CD4-positive, alpha-beta T cell treated with Interleukin-2 at 100 ng/mL for 4 hours (primary cell): ENCODE measurements at regions not wholly inside any gene's neighbourhood (a gene's known extent, or its start where the extent isn't known, plus 50 kb on each side); places are given as distances from the start of the nearest gene placed in this dataset.
"Not testable (repeated sequence)": the region's sequence is repeated elsewhere in the genome, so short reads cannot be mapped to it uniquely, and the experiment has no call there.

Source experiments
- DNase-seq: peaks from one replicate; pipeline ENCODE4 v3.0.0-alpha.2; 2020; ENCODE audit warnings: low spot score

DNA sequence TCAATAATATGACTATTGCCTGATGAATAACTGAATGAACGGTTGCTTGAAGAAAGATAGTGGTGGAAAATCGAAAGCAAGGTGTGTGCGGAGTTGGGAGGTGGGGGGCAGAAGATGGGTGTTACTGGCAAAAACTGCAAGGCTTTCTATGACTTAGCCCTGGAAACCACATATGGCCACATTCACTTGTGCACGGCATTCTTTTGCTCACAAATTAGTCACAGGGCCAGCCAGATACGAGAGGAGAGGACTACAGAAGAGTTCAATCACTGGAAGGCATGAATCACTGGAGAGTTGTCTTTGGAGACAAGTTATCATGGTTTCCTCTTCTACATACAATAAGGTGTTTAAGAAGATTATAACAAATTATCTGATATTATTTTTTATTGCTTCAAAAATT is 626.5 kb upstream of the CPEB2 start:
- no peak for DNase-seq

DNA sequence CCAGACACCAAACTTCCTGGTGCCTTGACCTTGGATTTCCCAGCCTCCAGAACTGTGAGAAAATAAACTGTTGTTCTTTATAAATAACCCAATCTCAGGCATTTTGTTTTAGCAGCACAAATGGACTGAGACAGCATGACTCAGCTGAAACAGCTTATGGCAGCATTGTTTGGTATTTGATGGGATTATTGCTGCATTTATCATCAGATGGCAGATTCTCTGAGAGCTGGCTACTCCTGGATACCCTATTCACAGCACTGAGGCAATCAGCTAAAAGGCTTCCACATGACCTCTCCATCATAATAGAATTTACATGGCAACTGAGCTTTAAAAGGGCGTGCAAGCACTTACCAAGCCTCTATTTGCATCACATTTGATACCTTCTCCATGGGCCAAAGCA is 623.1 kb upstream of the CPEB2 start:
- no peak for DNase-seq

DNA sequence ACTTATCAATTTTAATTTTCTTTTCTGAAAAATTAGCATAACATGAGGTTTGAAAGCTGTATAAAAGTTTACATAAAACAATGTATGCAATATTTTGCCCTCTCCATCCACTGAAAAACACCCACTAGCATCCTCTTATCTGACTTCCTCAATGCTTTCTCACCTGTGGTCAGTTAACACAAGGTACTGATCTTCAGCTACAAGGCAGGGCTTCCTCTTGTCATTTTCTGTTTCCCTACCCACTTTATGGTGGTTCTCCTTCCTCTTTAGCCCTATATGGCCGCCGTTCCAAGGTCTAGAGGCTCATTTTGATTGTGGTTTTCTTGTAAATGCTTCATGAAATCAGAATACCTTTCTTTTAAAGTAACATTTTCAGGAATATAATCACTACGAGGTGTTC is 618.6 kb upstream of the CPEB2 start:
- no peak for DNase-seq

DNA sequence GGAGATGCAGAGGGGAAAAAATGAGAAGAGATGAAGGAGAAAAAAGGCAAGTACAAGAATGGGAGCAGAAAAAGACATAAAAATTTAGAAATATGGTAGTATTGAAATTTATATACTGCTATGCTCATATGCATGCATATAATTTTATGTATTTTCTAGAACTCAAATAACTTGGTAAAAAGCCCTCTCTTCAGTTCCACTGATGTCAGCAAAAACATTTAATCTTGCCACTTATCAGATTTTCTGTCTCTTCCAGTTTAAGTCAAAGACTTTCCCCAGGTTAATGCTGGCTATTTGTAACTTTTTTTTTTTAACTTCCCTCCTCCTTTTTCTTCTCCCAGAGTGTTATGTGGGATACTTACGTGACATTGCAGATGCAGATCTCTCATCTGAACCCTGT is 617.5 kb upstream of the CPEB2 start:
- DNase-seq = no peak

DNA sequence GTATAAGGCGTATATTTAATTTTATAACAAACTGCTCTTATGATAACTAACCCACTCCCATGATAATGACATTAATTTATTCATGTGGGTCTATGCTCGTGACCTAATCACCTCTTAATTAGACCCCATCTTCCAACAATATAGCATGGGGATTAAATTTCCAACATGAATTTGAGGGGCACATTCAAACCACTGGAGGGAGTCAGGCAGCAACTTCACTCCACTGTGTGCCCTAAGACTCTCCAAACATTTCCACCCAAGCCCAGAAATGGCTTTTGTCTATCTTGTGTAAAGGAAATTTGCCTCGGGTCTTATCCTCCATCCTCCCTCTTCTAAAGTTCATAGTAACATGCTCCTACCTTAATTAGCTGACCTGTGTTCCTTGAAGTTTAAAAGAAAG is 616.1 kb upstream of the CPEB2 start:
- DNase-seq = no peak

DNA sequence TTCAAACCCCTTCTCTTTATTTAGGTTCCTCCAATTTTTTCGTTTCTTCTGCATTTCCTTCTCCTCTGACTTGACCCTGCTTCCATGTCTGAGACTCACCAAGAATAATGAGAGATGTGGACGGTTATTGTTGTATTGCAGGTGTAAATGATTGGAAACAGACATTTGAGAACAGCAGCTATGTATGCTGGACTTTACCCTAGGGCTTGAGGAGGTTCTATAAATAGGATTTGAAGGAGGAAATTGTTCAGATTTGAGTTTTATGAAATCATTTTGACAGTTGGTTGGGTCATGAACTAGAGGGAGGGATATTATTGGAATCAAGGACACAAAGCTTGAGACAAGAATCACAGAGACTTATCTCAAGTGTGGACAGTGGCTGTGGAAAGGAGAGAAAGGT is 614.6 kb upstream of the CPEB2 start:
- DNase-seq = no peak

DNA sequence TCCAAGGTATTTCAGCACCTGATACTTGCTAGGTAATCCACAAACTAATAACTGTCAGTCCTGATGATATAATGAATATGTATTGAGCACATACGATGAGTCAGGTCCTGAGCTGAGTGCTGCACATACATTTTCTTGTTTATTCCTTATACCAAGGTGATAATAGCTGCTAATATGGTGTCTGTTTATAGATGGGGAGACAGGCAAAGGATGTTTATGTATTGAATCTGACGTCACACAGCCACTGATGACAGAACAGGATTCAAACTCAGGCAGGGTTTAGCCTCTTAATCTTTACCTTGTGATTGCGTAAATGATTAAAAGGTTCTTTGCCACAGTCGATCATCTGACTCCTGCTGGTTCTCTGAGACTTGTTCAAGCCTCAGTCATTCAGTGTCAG is 609.9 kb upstream of the CPEB2 start:
- DNase-seq = no peak

DNA sequence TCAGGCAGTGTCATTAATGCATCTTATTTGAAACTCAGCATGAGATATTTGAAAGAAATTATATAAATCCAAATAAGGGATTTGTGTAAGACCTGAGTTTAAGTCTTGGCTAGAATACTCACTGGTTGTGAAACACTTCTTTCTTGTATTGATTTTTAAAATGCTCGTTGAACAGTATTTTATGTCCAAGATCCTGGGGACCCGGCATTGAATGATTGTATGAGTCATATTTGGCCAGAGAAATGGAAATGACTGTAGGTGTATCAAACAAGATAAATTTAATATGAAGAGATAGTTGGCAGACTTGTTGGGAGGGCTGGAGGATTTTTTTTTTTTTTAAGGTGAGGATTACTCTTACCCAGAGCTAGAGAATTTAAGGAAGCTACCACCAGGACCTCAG is 606.1 kb upstream of the CPEB2 start:
- no peak for DNase-seq

DNA sequence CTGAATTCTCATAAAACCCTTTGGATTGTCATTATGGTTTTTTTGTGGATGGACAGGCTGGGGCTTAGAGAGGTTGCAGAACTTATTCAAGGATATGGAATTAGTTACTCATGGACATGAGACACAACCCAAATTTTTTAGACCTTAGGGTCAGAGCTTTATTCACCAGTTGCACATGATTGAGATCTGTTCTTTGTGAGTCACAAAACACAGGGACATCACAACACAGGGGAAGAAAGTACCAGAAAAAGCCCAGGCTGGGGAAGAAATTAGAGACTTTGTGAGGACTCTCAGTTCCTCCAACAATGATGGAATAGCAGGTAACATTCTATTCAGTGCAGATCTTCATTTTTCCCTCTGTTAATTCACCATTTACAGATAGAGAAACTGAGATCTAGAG is 602.4 kb upstream of the CPEB2 start:
- no peak for DNase-seq

DNA sequence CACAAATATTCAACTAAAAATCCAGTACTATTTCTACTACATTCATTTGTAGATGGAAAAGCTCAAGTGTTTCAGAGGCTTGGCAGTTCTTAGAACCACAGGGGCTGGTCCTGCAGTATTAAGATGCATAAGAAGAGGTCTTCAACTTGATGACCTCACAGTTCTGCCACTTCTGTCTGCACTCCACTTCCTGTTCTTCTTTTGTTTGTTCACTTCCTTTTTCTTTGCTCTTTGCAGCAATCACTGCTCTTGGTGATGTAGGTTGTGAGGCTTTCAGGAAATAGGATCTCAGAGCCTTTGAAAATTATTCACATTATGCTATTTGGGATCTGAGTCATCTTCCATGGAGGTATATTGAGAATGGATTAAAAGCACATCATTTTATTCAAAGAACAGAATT is 602.0 kb upstream of the CPEB2 start:
- no peak for DNase-seq

DNA sequence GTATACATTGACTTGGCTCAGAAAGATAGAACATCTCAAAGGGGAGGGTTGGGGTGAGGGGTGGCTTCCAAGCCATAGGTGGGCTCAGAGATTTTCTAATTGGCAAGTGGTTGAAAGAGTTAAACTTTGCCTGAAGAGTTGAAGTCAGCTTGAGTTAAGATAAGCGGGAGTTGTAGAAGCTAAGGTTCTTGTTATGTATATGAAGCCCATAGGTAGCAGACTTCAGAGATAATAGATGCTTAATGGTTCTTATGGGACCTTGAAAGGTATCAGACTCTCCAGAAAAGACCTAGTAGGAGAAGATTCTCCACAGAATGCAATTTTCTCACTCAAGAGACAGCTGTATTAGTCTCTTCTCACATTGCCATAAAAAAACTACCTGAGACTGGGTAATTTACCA is 599.1 kb upstream of the CPEB2 start:
- DNase-seq = no peak

DNA sequence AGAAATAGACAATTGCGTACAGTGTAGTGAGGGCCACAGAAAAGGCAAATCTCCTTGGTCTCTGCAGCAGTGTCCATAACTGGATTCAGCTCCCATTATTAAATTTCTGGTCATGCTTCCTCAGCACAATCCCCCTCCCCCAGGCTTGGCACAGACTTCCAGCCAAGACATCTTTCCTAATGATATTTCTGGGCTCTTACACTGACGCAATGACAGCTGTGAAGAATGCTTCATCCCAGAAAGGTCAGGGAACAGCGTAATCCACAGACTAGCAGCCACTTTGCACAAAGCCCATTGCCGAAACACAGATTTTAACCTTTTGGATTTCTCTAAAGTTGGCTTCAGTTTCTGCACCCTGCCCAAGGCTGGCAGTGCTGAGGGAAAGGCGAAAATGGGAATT is 597.6 kb upstream of the CPEB2 start:
- DNase-seq = no peak

DNA sequence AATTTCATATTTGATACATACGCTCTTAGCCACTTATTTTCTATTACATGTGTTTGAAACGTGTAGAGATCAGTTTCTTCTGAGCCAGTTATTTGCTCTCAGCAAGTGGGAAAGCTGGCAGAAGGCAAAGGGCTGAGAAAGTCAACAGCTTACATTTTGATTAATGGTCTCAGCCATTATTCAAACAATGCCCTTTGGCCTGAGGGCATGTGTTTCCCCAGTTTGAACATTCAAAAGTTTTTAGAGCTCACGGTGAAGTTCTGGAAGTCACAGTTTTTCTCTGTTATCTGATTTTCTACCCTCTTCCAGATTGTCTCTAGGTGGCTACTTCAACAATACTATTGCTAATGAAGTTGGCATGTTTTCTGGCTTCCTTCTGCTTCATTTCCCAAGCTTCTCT is 591.8 kb upstream of the CPEB2 start:
- no peak for DNase-seq

DNA sequence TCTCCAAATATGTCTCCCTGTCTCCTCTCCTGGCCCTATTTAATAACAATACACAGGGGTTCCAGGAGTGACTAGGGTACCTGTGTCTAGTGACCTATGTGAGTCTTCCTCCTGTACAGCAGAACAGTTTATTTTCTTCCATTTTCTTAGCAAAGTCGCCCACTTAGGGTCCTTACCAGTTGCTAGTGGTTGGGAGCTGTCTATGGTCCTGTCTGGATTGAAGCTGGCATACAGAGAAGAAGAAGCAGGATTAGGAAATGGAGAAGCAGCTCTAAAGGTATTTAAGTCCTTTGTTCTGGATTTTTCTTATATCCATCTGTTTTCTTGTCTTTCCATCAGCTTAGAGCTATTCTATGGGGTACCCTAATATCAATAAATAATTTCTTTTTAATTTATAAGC is 587.1 kb upstream of the CPEB2 start:
- DNase-seq = no peak

DNA sequence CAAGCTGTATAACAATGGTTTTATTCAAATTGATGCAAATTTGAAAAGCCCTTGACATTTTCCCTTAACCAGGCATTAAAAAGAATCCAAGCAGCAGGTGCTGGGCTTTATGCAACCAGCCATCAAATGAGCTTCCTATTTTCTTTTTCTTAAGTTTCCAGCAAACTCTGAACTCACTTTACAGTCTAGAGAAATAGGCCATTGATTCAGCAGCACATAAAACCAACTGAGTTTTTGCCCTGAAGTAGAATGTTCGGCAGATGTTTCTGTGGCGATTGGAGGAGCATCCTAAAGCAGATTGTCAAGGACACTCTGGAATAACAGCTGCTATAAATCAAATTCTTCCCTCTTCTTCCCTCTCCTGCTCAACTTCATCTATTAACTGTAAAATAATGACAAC is 582.8 kb upstream of the CPEB2 start:
- no peak for DNase-seq

DNA sequence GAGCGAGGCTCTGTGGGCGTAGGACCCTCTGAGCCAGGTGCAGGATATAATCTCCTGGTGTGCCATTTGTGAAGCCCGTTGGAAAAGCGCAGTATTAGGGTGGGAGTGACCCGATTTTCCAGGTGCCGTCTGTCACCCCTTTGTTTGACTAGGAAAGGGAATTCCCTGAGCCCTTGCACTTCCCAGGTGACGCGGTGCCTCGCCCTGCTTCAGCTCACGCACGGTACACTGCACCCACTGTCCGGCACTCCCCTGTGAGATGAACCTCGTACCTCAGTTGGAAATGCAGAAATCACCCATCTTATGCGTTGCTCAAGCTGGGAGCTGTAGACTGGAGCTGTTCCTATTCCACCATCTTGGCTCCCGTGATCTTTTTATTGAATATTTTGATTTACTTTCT is 576.0 kb upstream of the CPEB2 start:
- DNase-seq = not testable (repeated sequence)

DNA sequence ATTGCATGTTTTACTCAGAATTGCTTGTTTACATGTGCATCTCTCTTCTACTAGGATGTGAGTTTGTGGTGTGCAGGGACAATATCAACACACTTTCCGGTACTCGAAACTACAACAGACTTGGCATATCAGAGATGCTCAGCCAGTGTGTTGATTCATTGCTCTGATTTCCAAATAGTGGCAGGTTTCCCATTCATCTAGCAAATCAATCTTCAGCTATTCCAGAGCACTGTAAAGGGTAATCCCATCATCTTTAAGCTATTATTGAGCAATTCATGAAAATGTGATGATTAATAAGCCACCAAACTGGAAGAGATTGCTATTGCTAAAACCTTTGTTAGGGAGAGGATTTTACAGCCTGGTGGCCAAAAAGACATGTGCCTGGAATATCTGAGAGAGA is 574.2 kb upstream of the CPEB2 start:
- DNase-seq = no peak

DNA sequence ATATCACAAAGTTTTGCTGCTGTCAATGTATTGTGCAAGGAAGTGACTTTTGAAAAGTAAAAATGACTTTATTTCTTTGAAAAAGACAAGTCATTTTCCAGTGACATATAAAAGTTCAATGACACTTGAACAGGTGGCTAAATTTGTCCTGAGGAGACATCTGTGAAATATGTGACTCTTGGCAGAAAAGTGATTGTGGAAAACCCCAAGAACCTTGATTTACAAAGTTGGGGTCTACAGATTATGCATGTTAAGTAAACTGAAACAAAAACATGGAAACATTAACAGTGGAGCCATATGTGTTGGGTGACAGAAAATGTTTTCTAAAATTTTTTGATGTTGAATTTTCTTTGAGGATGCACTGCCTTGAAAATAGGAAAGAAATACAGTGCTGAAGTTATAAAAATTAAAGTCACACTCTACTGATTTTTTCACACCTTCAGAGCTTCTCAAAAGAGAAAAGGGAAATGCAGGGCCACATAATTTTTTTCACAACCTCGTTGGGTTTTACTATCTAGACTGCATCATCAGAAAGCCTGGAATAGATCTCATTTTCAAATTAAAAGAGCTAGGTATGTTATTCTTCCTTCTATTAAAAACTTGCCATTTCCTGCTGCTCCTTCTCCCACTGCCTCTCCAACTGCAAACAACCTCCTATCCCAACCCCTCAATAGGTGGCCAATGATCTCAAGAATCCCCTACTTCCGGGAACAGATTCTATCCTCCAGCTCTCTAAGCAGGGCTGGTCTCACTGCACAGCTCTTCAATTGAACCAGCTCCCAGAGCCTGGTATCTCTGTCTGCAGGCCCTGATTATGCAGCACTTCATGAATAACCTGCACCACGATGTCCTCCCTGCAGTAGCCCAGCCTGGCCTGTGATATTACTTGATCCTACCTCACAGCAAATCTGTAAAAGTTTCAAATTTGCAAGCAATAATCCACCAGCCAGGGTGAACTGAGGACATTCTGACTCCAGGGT is 570.8 kb upstream of the CPEB2 start:
- DNase-seq = no peak

DNA sequence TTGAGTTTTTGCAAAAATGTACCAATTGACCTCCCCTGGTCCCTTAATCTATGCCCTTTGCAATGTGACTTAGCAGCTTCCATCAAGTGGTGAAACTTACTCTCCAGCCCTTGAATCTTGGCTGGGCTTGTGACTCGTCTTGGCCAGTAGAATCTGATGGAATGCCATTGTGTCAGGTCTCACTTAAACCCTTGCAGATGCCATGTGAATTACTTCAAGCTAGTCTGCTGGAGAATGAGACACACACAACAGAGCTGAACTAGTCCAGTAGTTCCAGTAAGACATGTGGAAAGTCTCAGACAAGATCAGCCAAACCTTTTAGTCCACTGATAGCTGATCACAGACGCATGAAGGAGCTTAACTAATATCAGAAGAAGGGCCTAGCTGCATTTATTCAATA is 567.8 kb upstream of the CPEB2 start:
- no peak for DNase-seq

DNA sequence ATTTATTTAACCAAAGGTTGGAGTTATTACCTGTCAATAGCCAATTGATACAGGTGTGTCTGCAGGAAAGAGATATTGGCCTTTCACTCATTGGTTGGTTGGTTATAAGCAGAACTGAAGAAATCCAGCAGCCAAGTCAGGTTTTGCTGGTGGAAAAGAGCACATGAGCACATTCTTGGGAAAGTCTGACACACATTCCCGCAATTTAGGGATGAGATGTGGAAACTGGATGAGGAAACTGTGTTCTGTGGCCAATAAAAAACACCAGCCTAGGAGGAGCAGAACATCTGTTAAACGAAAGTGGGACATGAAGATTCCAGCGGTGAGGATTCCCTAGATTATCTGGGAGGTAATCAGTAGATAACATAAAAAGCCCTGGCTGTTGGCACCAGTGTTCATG is 567.4 kb upstream of the CPEB2 start:
- no peak for DNase-seq

DNA sequence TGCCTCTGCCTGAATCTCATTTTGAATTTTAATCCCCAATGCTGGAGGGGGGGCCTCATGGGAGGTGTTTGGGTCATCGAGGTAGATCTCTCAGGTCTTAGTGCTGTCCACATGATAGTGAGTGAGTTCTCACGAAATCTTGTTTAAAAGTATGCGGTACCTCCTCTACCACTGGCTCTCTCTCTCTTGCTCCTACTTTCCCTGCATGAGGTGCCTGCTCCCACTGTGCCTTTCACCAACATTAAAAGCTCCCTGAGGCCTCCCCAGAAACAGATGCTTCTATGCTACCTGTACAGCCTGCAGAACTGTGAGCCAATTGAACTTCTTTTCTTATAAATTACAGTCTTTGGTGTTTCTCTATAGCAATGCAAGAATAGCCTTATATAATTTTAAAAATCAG is 560.7 kb upstream of the CPEB2 start:
- no peak for DNase-seq

DNA sequence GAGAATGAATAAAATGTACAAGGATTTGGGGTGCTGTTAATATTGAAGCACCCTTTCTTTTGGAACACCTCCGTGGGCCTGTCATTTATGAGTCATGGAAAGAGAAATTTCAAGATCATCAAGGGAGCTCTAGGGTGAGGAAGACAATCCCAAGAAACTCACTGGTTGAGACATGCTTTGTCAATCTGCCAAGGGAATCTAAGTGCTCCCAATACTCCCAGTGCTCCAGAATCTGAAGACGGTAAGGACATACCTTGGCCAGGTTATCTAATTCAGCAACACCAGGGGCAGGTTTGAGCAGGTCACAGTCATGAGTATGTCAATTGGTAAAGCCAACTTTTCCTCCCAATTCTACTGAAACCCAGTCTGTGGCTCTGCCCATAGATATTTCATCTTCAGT is 556.4 kb upstream of the CPEB2 start:
- no peak for DNase-seq

DNA sequence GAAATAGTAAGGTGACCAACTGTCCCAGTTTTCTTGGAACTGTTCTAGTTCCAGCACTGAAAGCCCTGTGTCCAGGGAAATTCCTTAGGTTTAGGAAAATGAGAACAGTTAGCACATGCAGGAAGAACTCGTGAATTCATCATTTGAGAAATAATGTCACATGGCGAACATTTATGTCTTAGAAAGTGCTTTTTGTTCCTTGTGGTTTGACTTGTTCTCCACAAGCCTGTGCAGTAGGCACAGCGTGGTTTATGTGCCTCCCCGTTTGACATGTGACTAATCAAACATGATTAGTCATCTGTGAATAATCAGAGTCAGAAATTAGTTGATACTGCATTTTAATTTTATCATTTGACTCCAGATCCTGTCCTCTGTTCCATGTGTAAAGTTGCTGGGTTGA is 556.0 kb upstream of the CPEB2 start:
- no peak for DNase-seq

DNA sequence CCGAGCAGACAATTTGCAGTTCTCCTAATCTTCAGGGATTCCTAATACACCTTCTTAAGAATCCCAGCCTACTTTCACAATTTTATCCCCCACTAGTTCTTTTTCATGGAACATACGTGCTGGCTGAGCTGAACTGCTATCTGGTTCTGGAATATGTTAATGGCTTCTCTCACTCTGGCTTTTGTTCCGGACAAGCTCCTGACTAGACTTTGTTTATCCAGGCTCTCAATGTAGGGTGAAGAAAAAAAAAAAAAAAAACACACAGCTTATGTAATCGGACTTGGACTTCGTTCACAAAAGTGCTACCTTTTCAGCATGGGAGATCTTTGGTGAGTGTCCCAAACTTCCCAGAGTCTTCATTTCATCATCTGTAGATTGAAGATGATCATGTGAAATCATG is 555.4 kb upstream of the CPEB2 start:
- DNase-seq = no peak
